Endothelial cell of umbilical vein (primary cell): ENCODE measurements at regions not wholly inside any gene's neighbourhood (a gene's known extent, or its start where the extent isn't known, plus 50 kb on each side); places are given as distances from the start of the nearest gene placed in this dataset.

Experiments
- BruUV-seq: library from RNA; stranded (reverse); fragments of 400-500 nt; replicated peaks from 2 replicates; lab custom pipeline; 2021; lab: Mats Ljungman, UMichigan
- CTCF ChIA-PET: fragments of 300-600, 350-600 bp; sonication (Branson Sonifier 250); formaldehyde crosslinking; loops from one replicate; lab custom pipeline; 2021; ENCODE audit warnings: antibody characterized with exemption, inconsistent platforms; lab: Charles Lee
- POLR2A ChIA-PET: fragments of 300-600, 350-600 bp; sonication (Branson Sonifier 250); formaldehyde crosslinking; loops from one replicate; lab custom pipeline; 2021; ENCODE audit warnings: antibody characterized with exemption, inconsistent platforms; lab: Charles Lee
- DNase-seq: peaks from one replicate; pipeline ENCODE4 v3.0.0-alpha.2; 2011; ENCODE audit warnings: low read depth, low spot score
- FAIRE-seq: peaks from 2 replicates; lab custom pipeline; 2011; peaks lifted over from hg19 to GRCh38; lab: Jason Lieb, UNC
- H2AFZ ChIP-seq: 2 replicates; pipeline ENCODE4 v1.6.0; 2012; ENCODE audit warnings: low read depth, low read length, control low read depth, inconsistent platforms
- H3K27ac ChIP-seq: 2 replicates; pipeline ENCODE4 v1.5.1; 2011; ENCODE audit warnings: low read depth, mild to moderate bottlenecking, control low read depth, low read length, moderate library complexity; ENCODE audit not compliant: insufficient read depth
- H3K27me3 ChIP-seq, 2 experiments: 2 replicates each; pipeline versions ENCODE4 v1.6.0 to v1.6.1; 2011; ENCODE audit warnings: low read length in 2 of 2, mixed read lengths in 1 of 2; ENCODE audit not compliant: control insufficient read depth in 2 of 2, insufficient read depth in 2 of 2
- H3K36me3 ChIP-seq, 2 experiments: 2 replicates in 1 of 2; 3 replicates in 1 of 2; pipeline ENCODE4 v1.5.1; 2011; ENCODE audit warnings: low read length in 2 of 2, mild to moderate bottlenecking in 1 of 2, moderate library complexity in 1 of 2; ENCODE audit not compliant: control insufficient read depth in 2 of 2, insufficient read depth in 2 of 2; ENCODE audit errors: extremely low read depth in 1 of 2
- H3K4me1 ChIP-seq: 3 replicates; pipeline ENCODE4 v1.5.1; 2011; ENCODE audit warnings: mild to moderate bottlenecking, low read length; ENCODE audit not compliant: control insufficient read depth, insufficient read depth; ENCODE audit errors: extremely low read depth
- H3K4me2 ChIP-seq: 2 replicates; pipeline ENCODE4 v1.6.1; 2011; ENCODE audit warnings: low read length, control low read depth, mixed read lengths; ENCODE audit not compliant: insufficient read depth
- H3K4me3 ChIP-seq, 3 experiments: fragments of 200-600 bp in 1 of 3; sonication (generic), shearing (Covaris generic) in 1 of 3; replicated peaks in 1 of 3; 2 replicates each; pipeline ENCODE4 v1.5.1; 2011 to 2016; ENCODE audit warnings: control low read depth in 3 of 3, low read length in 3 of 3, mild to moderate bottlenecking in 2 of 3, inconsistent platforms in 1 of 3, low read depth in 1 of 3, moderate library complexity in 1 of 3; ENCODE audit not compliant: insufficient read depth in 1 of 3
- H3K79me2 ChIP-seq: 2 replicates; pipeline ENCODE4 v1.6.0; 2012; ENCODE audit warnings: low read length, inconsistent platforms; ENCODE audit not compliant: control insufficient read depth, insufficient read depth
- H3K9ac ChIP-seq: replicated peaks from 2 replicates; pipeline ENCODE3; 2011; ENCODE audit warnings: low read length, control low read depth; ENCODE audit not compliant: insufficient read depth; ENCODE audit errors: extremely low read depth
- H3K9me1 ChIP-seq: replicated peaks from 3 replicates; pipeline ENCODE4 v1.6.0; 2011; ENCODE audit warnings: mild to moderate bottlenecking, low read length; ENCODE audit not compliant: control insufficient read depth, insufficient read depth; ENCODE audit errors: extremely low read depth
- H3K9me3 ChIP-seq: replicated peaks from 2 replicates; pipeline ENCODE4 v1.5.1; 2012; ENCODE audit warnings: low read length, inconsistent platforms; ENCODE audit not compliant: control insufficient read depth, insufficient read depth
- H4K20me1 ChIP-seq: replicated peaks from 2 replicates; pipeline ENCODE3; 2011; ENCODE audit warnings: mild to moderate bottlenecking, low read length; ENCODE audit not compliant: control insufficient read depth, insufficient read depth; ENCODE audit errors: extremely low read depth
- EZH2 ChIP-seq: IDR thresholded peaks from 2 replicates; pipeline ENCODE4 v1.6.1; 2012; ENCODE audit warnings: borderline replicate concordance, low read depth, mild to moderate bottlenecking, moderate library complexity, low read length, inconsistent platforms; ENCODE audit not compliant: severe bottlenecking
- FOS ChIP-seq: IDR thresholded peaks from 2 replicates; pipeline ENCODE4 v1.6.1; 2011; ENCODE audit warnings: mild to moderate bottlenecking, low read length, moderate library complexity, borderline replicate concordance; ENCODE audit not compliant: insufficient read depth
- GATA2 ChIP-seq: IDR thresholded peaks from 2 replicates; pipeline ENCODE4 v1.7.0; 2011; ENCODE audit warnings: low read depth, mild to moderate bottlenecking, moderate library complexity, mixed read lengths, low read length; ENCODE audit not compliant: insufficient read length, insufficient read depth
- JUN ChIP-seq: IDR thresholded peaks from 2 replicates; pipeline ENCODE4 v1.6.1; 2011; ENCODE audit warnings: borderline replicate concordance, low read depth; ENCODE audit not compliant: insufficient read length, insufficient read depth
- MYC ChIP-seq: IDR thresholded peaks from one replicate; pipeline ENCODE4 v1.6.1; 2011; ENCODE audit warnings: mild to moderate bottlenecking, low read depth, low read length
- POLR2A ChIP-seq: IDR thresholded peaks from 2 replicates; pipeline ENCODE4 v1.6.1; 2012; ENCODE audit warnings: low read depth, mild to moderate bottlenecking, control low read depth, low read length
- POLR2AphosphoS5 ChIP-seq: IDR thresholded peaks from 2 replicates; pipeline ENCODE4 v1.6.1; 2012; ENCODE audit warnings: low read depth, mild to moderate bottlenecking, control low read depth, low read length, moderate library complexity; ENCODE audit not compliant: insufficient read depth
- dilution Hi-C: fragments of 300-500 bp; cut with MboI; formaldehyde crosslinking; loops from one replicate; pipeline ENCODE4 v1.15.0; 2019; ENCODE audit warnings: low sequenced_read_pairs; ENCODE audit not compliant: extremely low pct_ligation_motif_present
- intact Hi-C: fragments of 100-400 bp; cut with micrococcal nuclease; formaldehyde crosslinking; loops from one replicate; pipeline ENCODE4 v1.10.0; 2022
- TF ChIP-seq, protein P1 (sequence below): IDR thresholded peaks from 2 replicates; pipeline ENCODE4 v1.6.1; 2011; ENCODE audit not compliant: insufficient read depth, insufficient read length
- TF ChIP-seq, protein P2 (sequence below), 2 donors: IDR thresholded peaks; 1 replicate in 1 of 2; 2 replicates in 1 of 2; pipeline ENCODE4 v1.5.1; 2011; ENCODE audit warnings: low read length in 2 of 2, mild to moderate bottlenecking in 2 of 2, moderate library complexity in 2 of 2, control low read depth in 1 of 2, inconsistent platforms in 1 of 2, low read depth in 1 of 2; ENCODE audit not compliant: insufficient read depth in 1 of 2; ENCODE audit errors: extremely low read depth in 1 of 2

DNA sequence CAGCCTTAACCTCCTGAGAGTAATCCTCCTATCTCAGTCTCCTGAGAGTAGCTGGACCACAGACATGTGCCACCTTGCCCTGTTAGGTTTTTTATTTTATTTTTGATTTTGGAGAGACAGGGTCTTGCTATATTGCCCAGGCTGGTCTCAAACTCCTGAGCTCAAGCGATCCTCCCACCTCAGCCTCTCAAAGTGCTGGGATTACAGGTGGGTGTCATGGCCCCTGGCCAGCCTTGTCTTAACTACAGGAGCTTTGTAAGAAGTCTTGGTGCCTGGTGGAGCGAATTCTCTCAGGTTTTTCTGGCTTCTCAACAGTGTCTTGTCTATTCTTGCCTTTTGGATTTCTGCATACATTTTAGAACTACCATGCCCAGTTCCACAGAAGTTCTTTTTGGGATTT, 546.4 kb downstream of the TBC1D22A start:
- Histone ChIP-seq H3K4me1 (no peaks in the 10 kb centered on the region), H3K79me2 (no peaks in the 10 kb centered on the region), H3K27me3 (no peaks in the 10 kb centered on the region), H3K9me3 (no peaks in the 10 kb centered on the region), H3K36me3 (no peaks in the 10 kb centered on the region), H3K4me2 (no peak overlapping the region), H3K4me3 (no peak overlapping the region), H3K9ac (no peak overlapping the region), H3K27ac (no peak overlapping the region), H3K9me1 (no peaks in the 10 kb centered on the region), H2AFZ (no peak overlapping the region), H4K20me1 (no peaks in the 10 kb centered on the region)
- BruUV-seq = no TSS peak
- dilution Hi-C loops (no loop called here), intact Hi-C loops (no loop called here)
- DNase-seq = no peak
- POLR2A ChIA-PET = no interaction called here
- CTCF ChIA-PET = no interaction called here
- FAIRE-seq = no peak
- TF ChIP-seq, protein P1, sequence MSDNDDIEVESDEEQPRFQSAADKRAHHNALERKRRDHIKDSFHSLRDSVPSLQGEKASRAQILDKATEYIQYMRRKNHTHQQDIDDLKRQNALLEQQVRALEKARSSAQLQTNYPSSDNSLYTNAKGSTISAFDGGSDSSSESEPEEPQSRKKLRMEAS = no peak
- TF ChIP-seq GATA2 (no peak), FOS (no peak), JUN (no peak), POLR2AphosphoS5 (no peak), EZH2 (no peak), POLR2A (no peak), MYC (no peak)
- TF ChIP-seq, protein P2, sequence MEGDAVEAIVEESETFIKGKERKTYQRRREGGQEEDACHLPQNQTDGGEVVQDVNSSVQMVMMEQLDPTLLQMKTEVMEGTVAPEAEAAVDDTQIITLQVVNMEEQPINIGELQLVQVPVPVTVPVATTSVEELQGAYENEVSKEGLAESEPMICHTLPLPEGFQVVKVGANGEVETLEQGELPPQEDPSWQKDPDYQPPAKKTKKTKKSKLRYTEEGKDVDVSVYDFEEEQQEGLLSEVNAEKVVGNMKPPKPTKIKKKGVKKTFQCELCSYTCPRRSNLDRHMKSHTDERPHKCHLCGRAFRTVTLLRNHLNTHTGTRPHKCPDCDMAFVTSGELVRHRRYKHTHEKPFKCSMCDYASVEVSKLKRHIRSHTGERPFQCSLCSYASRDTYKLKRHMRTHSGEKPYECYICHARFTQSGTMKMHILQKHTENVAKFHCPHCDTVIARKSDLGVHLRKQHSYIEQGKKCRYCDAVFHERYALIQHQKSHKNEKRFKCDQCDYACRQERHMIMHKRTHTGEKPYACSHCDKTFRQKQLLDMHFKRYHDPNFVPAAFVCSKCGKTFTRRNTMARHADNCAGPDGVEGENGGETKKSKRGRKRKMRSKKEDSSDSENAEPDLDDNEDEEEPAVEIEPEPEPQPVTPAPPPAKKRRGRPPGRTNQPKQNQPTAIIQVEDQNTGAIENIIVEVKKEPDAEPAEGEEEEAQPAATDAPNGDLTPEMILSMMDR (IDR thresholded peaks at IDR 0.05; ENCODE audit: extremely low read depth in 1 of 2, insufficient read depth in 1 of 2, low read depth in 1 of 2, low read length in 2 of 2) = no peak
